ENCODE measurements at regions not wholly inside any gene's neighbourhood (a gene's known extent, or its start where the extent isn't known, plus 50 kb on each side); places are given as distances from the start of the nearest gene placed in this dataset.
A peak's percentile ranks its signal among the peaks of the same experiment; 100 is the strongest.

GRCh38 chr15:95669146-95669922 is 661.2 kb upstream of the NR2F2 start:
- H3K9ac ChIP-seq: no peak overlapping the region
- H3K36me3 ChIP-seq: no peaks in the 10 kb centered on the region
- H3K27me3 ChIP-seq: no peaks in the 10 kb centered on the region
- no peak for TF ChIP-seq Cebpa-rat (IDR thresholded peaks at IDR 0.05)
- peak overlapping the region; percentile 6; the same call in 1 of the 2 replicates for H3K4me2 ChIP-seq
- no peak overlapping the region for H3K27ac ChIP-seq
- no peaks in the 10 kb centered on the region for H3K9me3 ChIP-seq
- no peaks in the 10 kb centered on the region for H4K20me1 ChIP-seq
- H3K4me3 ChIP-seq: no peak overlapping the region
- peaks cover 4% of the 10 kb centered on the region for H3K4me1 ChIP-seq

GRCh38 chr15:95674031-95674430 is 656.5 kb upstream of the NR2F2 start:
- no peak overlapping the region for H3K27ac ChIP-seq
- H4K20me1 ChIP-seq: no peaks in the 10 kb centered on the region
- no peak overlapping the region for H3K9ac ChIP-seq
- H3K36me3 ChIP-seq: no peaks in the 10 kb centered on the region
- H3K9me3 ChIP-seq: no peaks in the 10 kb centered on the region
- no peaks in the 10 kb centered on the region for H3K27me3 ChIP-seq
- no peak overlapping the region for H3K4me2 ChIP-seq
- H3K4me3 ChIP-seq: no peak overlapping the region
- no peak for TF ChIP-seq Cebpa-rat (IDR thresholded peaks at IDR 0.05)
- H3K4me1 ChIP-seq: no peaks in the 10 kb centered on the region

GRCh38 chr15:95676500-95676899 is 654.0 kb upstream of the NR2F2 start:
- Histone ChIP-seq H3K4me3 (no peak overlapping the region), H3K4me2 (no peak overlapping the region), H3K9ac (no peak overlapping the region), H4K20me1 (no peaks in the 10 kb centered on the region), H3K27ac (no peak overlapping the region), H3K36me3 (no peaks in the 10 kb centered on the region), H3K4me1 (no peaks in the 10 kb centered on the region), H3K9me3 (no peaks in the 10 kb centered on the region), H3K27me3 (no peaks in the 10 kb centered on the region)
- TF ChIP-seq Cebpa-rat (IDR thresholded peaks at IDR 0.05): no peak

- Histone ChIP-seq H3K9me3 (no peaks in the 10 kb centered on the region), H3K36me3 (no peaks in the 10 kb centered on the region), H3K27me3 (no peaks in the 10 kb centered on the region), H3K4me1 (no peaks in the 10 kb centered on the region), H3K4me3 (no peak overlapping the region), H3K27ac (no peak overlapping the region), H3K9ac (no peak overlapping the region), H3K4me2 (no peak overlapping the region), H4K20me1 (no peaks in the 10 kb centered on the region)
- no peak for TF ChIP-seq Cebpa-rat (IDR thresholded peaks at IDR 0.05)
Observed at GRCh38 chr15:95679847-95680582, 650.5 kb upstream of the NR2F2 start.

- Histone ChIP-seq H3K27ac (no peak overlapping the region), H4K20me1 (no peaks in the 10 kb centered on the region), H3K27me3 (no peaks in the 10 kb centered on the region), H3K4me3 (no peak overlapping the region), H3K4me1 (no peaks in the 10 kb centered on the region), H3K9me3 (no peaks in the 10 kb centered on the region), H3K36me3 (no peaks in the 10 kb centered on the region), H3K4me2 (no peak overlapping the region), H3K9ac (no peak overlapping the region)
- TF ChIP-seq Cebpa-rat (IDR thresholded peaks at IDR 0.05): no peak
Observed at GRCh38 chr15:95680728-95681127, 649.8 kb upstream of the NR2F2 start.

- no peaks in the 10 kb centered on the region for H4K20me1 ChIP-seq
- no peak overlapping the region for H3K4me2 ChIP-seq
- no peaks in the 10 kb centered on the region for H3K9me3 ChIP-seq
- no peak overlapping the region for H3K27ac ChIP-seq
- no peak for TF ChIP-seq Cebpa-rat (IDR thresholded peaks at IDR 0.05)
- H3K36me3 ChIP-seq: no peaks in the 10 kb centered on the region
- H3K27me3 ChIP-seq: no peaks in the 10 kb centered on the region
- H3K4me1 ChIP-seq: no peaks in the 10 kb centered on the region
- no peak overlapping the region for H3K4me3 ChIP-seq
- H3K9ac ChIP-seq: no peak overlapping the region
Observed at GRCh38 chr15:95681836-95682544, 648.5 kb upstream of the NR2F2 start.

- no peaks in the 10 kb centered on the region for H4K20me1 ChIP-seq
- no peak overlapping the region for H3K4me3 ChIP-seq
- H3K9ac ChIP-seq: no peak overlapping the region
- H3K9me3 ChIP-seq: no peaks in the 10 kb centered on the region
- H3K27me3 ChIP-seq: no peaks in the 10 kb centered on the region
- H3K27ac ChIP-seq: no peak overlapping the region
- no peak overlapping the region for H3K4me2 ChIP-seq
- no peak for TF ChIP-seq Cebpa-rat (IDR thresholded peaks at IDR 0.05)
- H3K36me3 ChIP-seq: no peaks in the 10 kb centered on the region
- no peaks in the 10 kb centered on the region for H3K4me1 ChIP-seq
Observed at GRCh38 chr15:95684126-95684525, 646.4 kb upstream of the NR2F2 start.

GRCh38 chr15:95684693-95685115 is 645.8 kb upstream of the NR2F2 start:
- Histone ChIP-seq H3K27ac (no peak overlapping the region), H3K9me3 (no peaks in the 10 kb centered on the region), H3K4me3 (no peak overlapping the region), H4K20me1 (no peaks in the 10 kb centered on the region), H3K27me3 (no peaks in the 10 kb centered on the region), H3K9ac (no peak overlapping the region), H3K36me3 (no peaks in the 10 kb centered on the region), H3K4me2 (no peak overlapping the region), H3K4me1 (no peaks in the 10 kb centered on the region)
- no peak for TF ChIP-seq Cebpa-rat (IDR thresholded peaks at IDR 0.05)

- Histone ChIP-seq H3K4me3 (no peak overlapping the region), H4K20me1 (no peaks in the 10 kb centered on the region), H3K4me2 (no peak overlapping the region), H3K9me3 (no peaks in the 10 kb centered on the region), H3K27me3 (no peaks in the 10 kb centered on the region), H3K27ac (no peak overlapping the region), H3K4me1 (no peaks in the 10 kb centered on the region), H3K9ac (no peak overlapping the region), H3K36me3 (no peaks in the 10 kb centered on the region)
- no peak for TF ChIP-seq Cebpa-rat (IDR thresholded peaks at IDR 0.05)
Observed at GRCh38 chr15:95687061-95687460, 643.4 kb upstream of the NR2F2 start.

- Histone ChIP-seq H3K9ac (no peak overlapping the region), H3K4me1 (no peaks in the 10 kb centered on the region), H3K27ac (no peak overlapping the region), H3K36me3 (no peaks in the 10 kb centered on the region), H3K4me3 (no peak overlapping the region), H3K9me3 (no peaks in the 10 kb centered on the region), H3K4me2 (no peak overlapping the region), H3K27me3 (no peaks in the 10 kb centered on the region), H4K20me1 (no peaks in the 10 kb centered on the region)
- no peak for TF ChIP-seq Cebpa-rat (IDR thresholded peaks at IDR 0.05)
Observed at GRCh38 chr15:95687686-95688085, 642.8 kb upstream of the NR2F2 start.

All from BLaER1 (cell line).